Midbrain (tissue), 1 donor: ENCODE measurements at regions not wholly inside any gene's neighbourhood (a gene's known extent, or its start where the extent isn't known, plus 50 kb on each side); places are given as distances from the start of the nearest gene placed in this dataset.
A peak's percentile ranks its signal among the peaks of the same experiment; 100 is the strongest.

Source experiments
- DNase-seq: peaks from one replicate; lab custom pipeline; 2025; lab: John Stamatoyannopoulos, UW

DNA sequence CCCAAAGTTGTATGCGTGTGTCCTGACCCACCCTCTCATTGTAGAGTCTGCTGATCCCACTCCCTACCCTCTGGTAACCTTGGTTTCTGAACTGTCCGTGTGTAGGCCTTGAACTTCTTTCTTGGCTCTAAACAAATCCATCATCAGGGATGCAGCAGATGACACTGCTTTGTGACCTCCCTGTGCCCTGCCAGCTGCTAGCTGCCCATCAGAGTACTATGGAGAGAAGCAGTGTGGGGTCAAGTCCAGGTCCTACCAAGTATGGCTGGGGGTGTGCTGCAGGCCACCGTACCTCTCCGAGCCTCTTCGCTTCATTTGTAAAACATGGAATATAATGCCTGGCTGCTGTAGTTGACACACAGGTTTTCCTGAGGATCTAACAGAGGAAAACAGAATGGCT, 183.5 kb upstream of the RBPJ start:
- DNase-seq, result no peak

DNA sequence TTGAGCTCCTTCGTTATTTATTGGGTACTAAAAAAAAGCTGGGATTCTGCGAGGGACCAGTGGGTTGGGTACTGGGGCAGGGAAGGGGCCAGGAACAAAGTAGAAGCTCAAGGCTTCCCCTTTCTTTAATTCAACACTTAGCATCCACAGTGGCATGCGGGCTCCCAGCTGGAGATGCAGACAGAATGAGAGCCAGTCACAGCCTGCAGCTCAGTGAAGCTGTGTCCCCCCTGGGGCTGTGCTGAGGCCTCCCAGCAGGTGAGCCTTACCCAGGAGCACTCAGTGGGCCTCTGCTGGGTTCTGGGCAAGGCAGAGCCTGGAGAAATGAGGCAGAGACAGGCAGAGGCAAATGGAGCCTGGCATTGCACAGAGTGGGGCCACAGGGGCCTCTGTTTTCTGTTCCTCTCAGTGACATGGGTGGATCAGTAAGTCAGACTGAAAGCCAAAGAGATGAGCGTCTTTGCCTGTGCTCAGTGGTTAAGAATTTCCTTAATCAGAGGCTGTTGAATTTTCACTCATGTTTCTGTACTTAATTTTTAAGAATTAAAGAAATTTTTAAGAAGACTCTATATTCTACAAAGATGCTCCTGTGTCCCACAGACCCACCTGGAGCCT, 181.4 kb upstream of the RBPJ start:
- no peak for DNase-seq

DNA sequence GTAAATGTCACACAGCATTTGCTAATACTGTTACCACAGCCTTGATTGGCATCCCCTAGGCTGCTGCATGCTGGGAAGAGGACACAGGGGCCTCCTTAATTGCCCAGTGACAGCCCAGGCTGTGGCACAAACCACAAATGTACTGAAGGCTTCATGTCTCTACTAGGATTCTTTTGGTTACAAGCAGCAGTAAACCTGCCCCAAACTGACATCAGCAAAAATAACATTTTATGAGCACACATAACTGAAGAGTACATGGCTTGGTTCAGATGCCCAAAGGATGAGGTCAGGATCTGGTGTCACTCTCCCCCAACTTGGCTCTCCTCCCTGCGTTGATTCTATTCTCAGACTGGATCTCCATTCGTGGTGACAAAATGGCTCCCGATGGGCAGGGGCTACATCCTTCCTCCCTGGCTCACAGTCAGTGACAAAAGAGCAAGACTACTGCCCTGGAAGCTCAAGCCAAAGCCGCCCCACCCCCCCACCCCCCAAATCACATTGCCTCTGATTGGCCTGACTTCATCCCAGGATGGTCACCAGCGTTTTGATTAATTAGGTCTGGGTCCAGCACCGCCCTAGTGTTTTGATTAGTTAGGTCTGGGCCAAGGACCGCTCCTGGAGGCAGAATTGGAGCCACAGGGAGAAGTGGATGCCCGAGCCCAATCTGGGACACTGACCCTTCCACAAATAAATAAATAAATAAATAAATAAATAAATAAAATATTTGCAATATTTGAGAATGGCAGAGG, 180.5 kb upstream of the RBPJ start:
- no peak for DNase-seq

DNA sequence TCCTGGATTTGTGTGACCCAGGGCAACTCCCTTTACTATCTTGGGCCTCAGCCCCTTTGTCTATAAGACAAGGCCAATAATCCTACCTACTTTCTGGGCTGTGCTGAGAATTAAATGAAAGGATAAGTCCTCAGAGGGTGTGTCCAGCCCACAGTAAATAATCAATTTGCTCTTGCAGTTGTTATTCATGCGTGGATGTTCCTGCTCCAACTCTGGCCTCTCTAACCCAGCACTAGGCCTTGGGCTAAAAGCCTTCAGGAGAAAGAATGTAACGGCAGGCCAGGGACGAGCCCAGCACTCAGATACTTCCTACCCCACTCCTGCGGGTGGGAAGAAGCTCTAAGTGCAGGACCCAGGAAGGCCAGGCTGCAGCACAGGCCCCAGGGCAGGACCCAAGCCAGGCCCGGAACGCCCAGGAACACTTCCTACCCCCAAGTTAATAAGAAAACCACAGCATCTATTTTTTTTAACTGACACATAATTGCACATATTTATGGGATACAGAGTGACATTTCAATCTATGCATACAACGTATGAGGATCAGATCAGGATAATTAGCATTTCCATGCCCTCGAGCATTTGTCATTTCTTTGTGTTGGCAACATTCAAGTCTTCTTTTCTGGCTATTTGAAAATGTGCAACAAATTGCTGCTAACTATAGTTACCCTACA, 179.6 kb upstream of the RBPJ start:
- no peak for DNase-seq

DNA sequence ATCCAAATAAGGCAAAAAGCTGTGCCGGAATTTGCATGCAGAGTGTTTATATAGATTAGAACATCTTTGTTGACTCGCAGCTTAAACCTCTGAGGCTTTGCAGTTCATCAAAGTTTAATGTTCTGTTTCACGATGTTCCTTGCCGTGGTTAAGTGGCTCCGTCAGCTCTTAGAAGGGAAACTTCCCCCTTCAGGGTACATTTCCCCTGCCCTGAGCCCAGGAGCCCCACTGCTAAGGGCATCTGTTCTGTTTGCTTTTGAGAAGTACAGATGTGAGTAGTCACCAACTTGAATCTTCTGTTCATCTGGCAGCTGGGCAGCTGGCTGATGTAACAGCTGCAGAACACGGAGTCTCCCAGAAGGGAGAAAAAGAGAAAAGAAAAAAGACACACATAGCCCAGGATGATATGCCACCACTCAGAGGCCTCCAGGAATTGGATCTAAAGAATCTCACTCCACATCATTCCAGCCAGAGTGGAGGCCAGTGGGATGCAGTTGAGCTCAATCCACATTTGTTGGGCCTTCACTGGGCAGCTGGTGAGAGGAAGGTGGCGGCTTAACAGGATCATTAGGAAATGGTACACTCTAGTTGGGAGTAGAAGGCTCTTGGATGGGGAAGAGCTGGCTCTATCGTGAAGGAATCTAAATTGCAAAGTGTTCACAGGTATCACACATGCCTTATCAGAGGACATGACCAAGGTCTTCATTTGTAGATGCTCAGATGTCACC, 178.7 kb upstream of the RBPJ start:
- DNase-seq, result peak; percentile 6

DNA sequence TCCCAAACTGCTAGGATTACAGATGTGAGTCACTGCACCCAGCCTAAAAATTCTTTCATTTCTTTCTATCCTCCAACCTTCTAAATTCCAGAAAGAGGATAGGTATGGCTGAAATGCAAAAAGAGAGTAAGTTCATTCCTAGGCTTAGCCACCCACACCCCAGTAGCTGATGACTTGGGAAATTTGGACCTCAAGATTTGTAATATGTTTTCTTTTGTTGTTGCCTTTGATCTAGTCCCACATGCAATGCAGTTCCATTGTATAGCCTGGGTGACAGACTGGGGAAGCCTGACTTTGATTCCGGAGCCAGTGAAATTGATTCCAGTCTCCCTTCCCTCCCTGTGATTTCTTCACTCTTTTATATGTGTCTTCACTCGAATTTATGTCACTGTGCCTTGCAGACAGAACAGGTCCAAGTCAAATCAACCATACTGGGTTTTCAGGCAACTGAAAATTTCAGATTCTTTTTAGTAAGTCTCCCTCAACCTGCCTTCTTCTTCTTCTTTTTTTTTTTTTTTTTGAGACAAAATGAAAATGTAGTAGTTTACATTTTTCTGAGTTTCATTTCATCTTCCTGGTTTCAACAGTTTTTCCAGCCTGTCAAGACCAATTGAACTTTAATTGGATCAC, 176.2 kb upstream of the RBPJ start:
- DNase-seq, result no peak

DNA sequence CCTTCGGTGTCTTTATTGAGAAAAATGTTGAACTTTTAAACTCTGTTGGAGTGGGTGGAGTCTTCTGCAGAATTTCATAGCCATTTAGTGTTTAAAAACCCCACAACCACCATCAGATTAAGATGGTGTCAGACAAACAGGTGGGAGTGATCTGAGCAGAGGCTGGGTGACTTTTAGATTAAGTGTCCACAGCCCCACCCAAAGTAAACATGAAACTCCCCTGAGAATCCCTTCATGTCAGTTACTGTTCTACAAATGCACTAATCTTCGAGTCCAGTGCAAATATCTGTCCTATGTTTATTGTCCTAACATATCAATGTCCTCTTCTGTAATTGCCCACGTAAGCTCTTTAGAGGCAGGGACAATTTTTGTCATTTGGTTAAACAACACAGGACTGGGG, 175.6 kb upstream of the RBPJ start:
- DNase-seq, result no peak

DNA sequence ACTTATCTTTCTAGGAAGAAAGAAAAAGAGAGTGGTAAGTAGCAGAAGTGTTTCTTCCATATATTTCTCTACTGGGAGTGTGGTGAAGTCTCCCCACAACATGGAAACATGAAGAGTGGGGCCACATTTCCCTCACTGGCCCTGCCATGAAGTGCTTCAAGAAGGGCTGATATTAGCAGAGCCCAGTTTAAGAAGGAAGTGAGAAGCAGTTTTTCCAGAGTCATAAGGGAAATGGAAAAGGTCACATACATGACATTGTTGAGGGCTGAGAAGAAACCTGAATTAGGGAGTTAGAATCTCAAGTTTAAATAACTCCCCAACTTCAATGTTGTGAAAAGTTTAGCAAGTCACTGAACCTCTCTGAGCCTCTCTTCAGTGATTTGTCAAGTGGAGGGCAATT, 171.9 kb upstream of the RBPJ start:
- no peak for DNase-seq

DNA sequence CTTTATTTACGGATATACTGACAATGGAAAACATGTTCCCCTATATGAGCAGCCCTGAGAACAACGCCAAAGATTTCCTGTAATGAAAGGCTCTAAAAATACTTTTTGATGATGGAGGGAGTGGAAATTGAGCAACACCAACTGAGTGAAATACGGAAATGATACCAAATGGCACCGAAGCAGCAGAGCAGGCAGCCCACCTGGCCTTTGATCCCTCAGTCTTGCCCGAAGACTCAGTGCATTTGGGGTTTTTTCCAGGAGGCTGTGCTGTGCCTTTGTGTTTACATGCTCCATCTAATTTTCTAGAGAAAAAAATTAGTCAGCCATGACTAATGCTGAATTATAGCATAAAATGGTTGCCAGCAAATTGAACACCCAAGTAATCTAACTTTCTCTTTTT, 169.9 kb upstream of the RBPJ start:
- peak; percentile 8 for DNase-seq

DNA sequence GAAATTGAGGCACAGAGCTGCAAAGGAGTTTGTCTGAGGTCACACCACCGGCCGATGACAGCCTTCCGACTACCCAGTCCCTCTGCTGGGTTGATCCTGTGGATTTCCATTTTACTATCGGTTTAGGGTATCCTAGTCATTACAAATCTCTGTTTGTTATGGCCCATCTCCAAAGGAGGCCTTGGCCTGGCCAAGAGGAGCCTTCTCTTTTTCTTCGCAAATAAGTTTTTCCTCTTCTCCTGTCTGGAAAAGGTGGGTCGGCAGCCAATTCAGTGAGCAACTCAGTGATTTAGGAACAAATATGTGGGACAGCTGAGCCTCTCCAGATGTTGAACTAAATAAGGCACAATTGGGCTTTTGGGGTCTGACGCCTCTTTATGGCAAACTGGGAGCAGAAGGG, 169.2 kb upstream of the RBPJ start:
- DNase-seq, result no peak

DNA sequence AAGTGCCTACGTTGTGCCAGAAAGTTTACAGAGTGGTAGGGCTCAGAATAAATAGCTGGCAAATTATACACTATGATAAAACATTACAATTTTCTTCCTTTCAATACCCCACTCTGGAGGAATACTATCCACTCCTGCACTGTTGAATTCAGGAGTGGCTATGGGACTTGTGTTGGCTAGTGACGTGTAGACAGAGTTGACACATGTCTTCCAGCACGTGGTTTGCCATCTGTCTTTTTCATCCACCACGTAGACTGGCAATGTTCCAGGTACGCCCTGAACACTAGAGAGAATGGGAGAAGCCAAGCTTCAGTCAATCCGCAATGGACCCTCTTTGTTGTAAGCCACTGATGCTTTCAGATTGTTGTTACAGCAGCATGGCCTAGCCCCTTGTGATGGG, 168.8 kb upstream of the RBPJ start:
- no peak for DNase-seq

DNA sequence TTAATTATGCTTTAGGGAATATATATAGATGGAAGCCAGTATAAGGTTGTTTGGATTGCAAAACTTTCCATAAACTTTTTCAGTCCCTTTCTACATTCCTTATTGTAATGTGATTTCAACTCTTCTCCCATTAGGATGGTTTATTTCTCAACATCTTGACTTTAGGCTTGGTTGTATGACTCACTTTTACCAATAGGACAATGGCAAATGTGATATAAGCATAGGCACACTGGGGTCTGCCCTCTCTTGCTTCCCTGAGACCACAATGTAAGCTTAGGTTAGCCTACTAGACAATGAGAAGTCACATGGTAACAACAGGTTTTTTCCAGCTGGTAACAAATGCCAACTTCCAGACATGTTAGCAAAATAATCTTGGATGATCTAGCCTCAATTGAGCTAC, 163.3 kb upstream of the RBPJ start:
- no peak for DNase-seq

DNA sequence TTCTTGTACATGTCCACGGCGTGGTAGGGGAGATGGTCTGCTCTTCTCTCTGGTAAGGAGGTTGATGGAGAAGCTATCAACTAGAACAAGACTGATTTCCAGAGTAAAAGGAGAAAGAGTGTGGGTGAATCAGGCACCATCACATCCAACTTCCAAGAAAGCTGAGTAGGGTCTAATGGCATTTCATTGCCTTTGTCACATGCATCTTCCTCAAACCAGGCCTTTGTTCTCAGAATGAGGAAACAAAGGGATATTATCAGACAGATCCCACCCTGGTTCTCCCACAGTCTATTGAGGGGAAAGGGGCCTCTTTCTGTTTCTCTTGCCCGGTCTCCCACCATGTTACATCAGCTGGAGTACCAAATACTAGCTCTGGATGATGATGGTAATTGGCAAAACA, 160.2 kb upstream of the RBPJ start:
- no peak for DNase-seq

DNA sequence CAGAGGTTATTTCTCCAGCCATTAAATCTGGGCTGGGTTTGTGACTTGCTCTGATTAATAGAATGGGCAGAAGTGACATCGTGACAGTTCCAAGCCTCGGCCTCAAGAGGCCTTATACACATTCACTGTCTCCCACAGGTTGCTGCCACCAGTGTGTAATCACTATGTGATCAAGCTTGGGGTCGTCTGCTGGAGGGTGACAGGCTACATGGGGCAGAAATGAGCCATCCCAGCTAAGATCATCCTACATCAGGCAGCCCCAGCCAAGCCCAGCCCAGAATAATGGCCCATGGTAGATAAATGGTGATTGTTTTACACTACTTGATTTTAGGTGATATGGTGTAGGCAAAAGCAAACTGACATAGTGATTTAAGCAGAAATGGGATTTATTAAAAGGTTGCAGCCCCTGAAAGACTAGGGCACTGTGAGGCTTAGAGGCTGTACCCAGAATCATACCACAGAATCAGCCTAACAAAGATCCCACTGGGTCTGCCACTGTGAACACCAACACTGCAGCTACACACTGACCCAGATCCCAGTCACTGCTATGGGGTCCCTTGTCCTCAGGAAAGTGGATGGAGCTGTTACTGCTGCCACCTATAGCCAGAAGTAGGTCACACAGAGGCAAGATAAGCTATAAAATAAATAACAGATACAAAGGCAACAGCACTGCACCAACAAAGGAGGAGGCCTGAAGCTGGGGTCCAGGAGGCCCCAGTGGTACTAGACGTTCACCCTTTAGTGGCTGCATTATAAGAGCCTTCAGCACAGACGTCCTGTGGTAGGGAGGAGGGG, 159.6 kb upstream of the RBPJ start:
- peak; percentile 6 for DNase-seq

DNA sequence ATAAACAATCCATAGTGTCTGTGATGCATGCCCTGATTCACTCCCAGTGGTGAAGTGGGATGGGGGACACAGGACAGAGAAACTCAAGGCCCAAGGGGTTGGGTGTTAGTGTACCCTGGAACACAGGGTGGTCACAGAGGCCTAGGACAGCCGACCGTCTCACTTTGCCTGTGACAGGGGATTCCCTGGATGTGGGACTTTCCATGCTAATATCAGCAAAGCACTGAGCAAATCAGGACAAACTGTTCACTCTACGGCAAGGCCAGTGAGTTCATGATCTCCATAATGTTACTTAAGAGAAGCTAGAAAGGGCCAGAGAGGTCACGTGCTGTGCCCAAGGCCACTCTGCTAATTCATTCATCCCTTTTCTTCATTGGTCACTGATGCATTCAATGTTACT, 158.7 kb upstream of the RBPJ start:
- DNase-seq, result no peak

DNA sequence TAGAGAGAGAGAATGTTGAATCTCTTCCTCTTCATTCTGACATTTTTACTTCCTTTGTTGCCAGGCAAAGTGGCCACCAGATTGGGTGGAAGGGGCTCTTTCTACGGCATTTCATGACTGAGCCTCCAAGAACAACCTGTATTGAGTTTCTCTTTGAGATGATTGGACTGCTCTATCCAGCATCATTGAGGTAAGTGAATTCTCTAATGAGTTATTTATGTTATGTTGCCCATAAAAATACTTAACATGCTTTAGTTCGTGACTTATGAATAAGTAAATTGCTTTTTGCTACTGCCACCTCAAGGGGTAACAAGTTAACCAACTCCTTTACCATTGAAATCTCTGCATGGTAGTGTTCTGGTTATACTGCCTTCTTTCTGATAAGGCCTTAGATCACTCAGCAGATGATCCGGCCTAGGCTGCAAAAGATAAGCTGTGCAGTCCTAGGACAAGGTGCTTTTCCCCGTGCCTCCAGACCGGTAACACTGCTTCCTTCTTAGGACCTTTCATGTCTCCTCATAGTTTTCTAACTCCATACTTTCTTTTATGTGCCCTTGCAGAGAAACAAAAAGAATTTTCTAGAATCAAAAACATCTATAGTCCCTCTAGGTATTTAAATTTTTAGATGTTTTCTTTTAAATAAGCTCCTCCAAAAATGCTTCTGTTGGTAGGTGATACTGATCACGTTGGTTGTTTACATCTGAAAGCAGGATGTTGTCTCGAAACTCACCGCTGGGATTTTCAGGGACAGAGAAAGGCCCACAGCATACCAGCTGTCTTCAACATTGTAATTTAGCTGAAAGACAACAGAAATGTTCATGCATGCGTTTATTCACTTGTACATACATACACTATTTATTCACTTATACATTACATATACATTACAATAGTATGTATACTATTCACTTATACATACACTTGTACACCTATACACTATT, 157.1 kb upstream of the RBPJ start:
- no peak for DNase-seq

DNA sequence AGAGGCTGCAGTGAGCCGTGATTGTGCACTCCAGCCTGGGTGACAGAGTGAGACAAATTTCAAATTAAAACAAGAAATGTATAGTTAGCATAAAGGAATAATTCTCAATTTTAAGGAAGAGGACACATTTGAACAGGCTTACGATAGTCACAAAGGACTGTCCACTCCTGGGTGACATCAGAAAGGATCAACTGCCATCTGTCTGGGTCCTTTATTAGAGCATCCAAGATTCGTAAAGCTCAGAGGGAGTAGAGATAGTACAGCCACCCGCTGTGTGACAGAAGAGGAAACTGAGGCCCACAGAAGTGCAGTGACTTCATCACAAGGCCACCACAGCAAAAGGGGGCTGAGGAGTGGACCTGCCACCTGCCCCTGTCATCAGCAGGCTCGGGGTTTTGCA, 149.3 kb upstream of the RBPJ start:
- DNase-seq, result no peak

DNA sequence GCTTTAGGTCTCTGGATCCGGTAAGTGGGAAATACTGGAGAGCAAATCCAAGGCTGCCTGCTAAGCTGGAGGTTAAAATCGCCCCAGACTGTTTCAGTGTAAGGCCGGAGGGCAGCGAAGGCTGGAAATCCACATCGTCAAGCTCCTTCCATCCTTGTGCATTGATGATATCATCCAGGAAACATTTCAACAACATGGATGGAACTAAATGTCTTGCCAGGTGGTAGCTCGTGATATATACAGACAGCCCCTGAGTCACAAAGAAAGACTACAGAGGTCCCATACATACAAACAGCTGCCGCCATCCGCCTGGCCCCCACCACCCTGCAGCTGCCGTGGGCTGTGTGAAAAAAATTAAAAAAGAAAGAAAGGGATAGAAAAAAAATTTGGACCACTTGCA, 148.9 kb upstream of the RBPJ start:
- peak; percentile 6 for DNase-seq

DNA sequence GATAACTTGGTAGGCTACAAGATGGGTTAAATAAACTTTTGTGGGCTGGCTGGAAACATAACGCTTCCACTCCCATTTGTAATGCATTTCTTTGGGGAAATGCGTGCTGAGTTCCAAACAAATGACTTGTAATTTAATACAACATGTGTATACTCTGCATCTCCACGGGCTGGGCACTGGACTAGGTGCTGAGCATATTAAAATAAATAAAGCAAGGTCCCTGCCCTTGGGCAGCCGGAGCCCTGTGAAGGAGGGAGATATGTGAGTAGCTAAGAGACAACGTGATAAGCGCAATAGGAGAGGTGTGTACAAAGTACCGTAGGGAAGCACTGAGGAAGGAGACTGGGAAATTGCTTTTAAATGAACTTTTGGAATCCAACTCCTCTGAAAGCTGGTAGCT, 147.2 kb upstream of the RBPJ start:
- no peak for DNase-seq

DNA sequence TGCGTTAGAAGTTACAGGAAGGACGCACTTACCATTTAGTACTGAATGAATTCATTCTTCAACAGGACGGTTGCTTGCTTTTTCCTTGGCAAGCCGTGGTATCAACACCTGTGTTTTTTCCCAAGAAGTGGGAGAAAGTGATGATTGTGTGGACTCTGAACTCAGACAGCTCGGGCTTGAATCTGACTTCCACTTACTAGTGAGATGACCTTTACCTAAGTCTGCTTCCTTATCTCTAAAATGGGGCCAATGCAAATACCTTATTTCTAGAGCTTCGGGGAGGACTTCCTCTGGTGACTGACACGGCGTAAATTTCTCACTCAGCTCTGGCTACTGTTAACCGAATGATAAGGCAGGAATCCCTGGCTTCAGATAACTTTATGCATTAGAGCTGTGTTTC, 146.8 kb upstream of the RBPJ start:
- no peak for DNase-seq
